ENCODE measurements at regions not wholly inside any gene's neighbourhood (a gene's known extent, or its start where the extent isn't known, plus 50 kb on each side); places are given as distances from the start of the nearest gene placed in this dataset.

DNA sequence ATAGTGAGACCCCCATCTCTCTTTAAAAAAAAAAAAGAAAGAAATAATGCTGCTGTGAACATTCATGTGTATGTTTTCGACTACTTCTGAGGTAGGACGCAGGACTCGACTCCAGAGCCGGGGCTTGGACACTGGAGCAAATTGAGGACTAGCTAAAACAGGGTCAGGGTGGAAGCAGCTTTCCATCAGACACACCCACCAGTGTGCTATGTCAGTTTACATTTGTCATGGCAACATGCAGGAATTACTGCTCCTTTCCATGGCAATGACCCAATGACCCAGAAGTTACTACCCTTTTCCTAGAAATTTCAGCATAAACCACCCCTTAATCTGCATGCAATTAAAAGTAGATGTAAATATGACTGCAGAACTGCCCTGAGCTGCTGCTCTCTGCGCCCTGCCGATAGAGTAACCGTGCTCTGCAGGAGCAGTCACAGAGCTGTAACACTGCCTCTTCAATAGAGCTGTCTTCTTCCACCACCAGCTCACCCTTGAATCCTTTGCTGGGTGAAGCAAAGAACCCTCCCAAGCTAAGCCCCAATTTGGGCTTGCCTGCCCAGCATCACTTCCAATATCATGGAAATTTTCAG, 61.6 kb upstream of the ZNF599 start:
- intact Hi-C loops (cut with DNase I), result no loop called here
- DNase-seq (no peak), FAIRE-seq (no peak)

DNA sequence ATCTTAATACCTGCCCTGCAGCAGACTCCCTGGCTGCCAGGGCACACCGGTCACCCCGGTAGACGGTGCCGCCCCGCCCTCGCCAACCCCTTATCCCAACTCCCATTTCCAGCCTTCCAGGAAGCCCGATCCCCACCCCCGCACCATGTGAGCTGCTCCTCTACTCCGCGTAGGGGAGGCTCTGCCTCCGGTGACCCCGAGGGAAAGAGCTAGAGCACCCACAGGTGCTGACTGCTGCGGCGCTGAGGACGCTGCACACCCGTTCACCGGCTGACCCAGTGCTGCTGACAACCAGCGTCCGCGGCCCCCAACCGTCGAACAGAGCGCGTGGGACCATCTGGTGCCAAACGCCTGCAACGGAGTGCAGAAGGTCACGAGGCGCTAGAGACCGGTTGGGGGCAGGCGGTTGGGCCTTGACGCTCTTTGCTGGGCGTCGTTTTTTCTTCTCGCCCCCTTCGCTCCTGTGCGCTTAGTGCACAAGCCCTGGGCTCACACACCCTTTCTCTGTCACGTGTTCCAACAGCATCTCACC, 59.6 kb upstream of the ZNF599 start:
- FAIRE-seq, result no peak
- Histone ChIP-seq H3K4me1 (ENCODE audit: control insufficient read depth in 2 of 3, insufficient read depth in 2 of 3, low read depth in 1 of 3, low read length in 3 of 3) (no peaks in the 10 kb centered on the region), H3K9me3 (ENCODE audit: control insufficient read depth in 2 of 3, insufficient read depth in 1 of 3, low read length in 3 of 3) (no peaks in the 10 kb centered on the region)

More for the DNA sequence above, 61.6 kb upstream of the ZNF599 start:
- Histone ChIP-seq H3K27me3 (ENCODE audit: control insufficient read depth, insufficient read depth, low read length) (no peaks in the 10 kb centered on the region), H3K9ac (ENCODE audit: low read length in 3 of 3) (no peak overlapping the region), H3K4me1 (ENCODE audit: control insufficient read depth in 2 of 3, insufficient read depth in 2 of 3, low read depth in 1 of 3, low read length in 3 of 3) (no peaks in the 10 kb centered on the region), H3K27ac (ENCODE audit: low read depth in 2 of 2, low read length in 2 of 2) (no peak overlapping the region), H3K36me3 (ENCODE audit: control insufficient read depth in 2 of 3, insufficient read depth in 3 of 3, low read length in 3 of 3) (no peaks in the 10 kb centered on the region), H3K4me3 (ENCODE audit: low read length in 3 of 3) (no peak overlapping the region), H3K9me3 (ENCODE audit: control insufficient read depth in 2 of 3, insufficient read depth in 1 of 3, low read length in 3 of 3) (no peaks in the 10 kb centered on the region)
- TF ChIP-seq, protein P1, sequence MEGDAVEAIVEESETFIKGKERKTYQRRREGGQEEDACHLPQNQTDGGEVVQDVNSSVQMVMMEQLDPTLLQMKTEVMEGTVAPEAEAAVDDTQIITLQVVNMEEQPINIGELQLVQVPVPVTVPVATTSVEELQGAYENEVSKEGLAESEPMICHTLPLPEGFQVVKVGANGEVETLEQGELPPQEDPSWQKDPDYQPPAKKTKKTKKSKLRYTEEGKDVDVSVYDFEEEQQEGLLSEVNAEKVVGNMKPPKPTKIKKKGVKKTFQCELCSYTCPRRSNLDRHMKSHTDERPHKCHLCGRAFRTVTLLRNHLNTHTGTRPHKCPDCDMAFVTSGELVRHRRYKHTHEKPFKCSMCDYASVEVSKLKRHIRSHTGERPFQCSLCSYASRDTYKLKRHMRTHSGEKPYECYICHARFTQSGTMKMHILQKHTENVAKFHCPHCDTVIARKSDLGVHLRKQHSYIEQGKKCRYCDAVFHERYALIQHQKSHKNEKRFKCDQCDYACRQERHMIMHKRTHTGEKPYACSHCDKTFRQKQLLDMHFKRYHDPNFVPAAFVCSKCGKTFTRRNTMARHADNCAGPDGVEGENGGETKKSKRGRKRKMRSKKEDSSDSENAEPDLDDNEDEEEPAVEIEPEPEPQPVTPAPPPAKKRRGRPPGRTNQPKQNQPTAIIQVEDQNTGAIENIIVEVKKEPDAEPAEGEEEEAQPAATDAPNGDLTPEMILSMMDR (IDR thresholded peaks at IDR 0.05; ENCODE audit: borderline replicate concordance, extremely low read depth, insufficient read depth), result no peak

DNA sequence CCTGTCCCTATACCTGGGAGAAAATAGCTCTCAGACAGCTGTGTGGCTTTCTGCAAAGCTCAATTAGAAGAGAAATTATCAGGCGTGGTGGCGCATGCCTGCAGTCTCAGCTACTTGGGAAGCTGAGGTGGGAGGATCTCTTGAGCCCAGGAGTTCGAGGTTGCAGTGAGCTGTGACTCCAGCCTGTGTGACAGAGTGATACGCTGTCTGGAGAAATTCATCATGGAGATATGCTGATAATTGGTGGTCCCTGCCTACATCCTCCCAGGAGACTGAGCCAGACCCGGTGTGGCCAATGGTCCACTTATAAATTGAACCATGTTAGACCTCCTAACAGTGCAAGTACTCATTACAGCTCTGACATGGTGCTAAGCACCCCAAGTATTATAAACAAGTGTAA, 58.7 kb upstream of the ZNF599 start:
- Histone ChIP-seq H3K36me3 (ENCODE audit: control insufficient read depth in 2 of 3, insufficient read depth in 3 of 3, low read length in 3 of 3) (no peaks in the 10 kb centered on the region), H3K27ac (ENCODE audit: low read depth in 2 of 2, low read length in 2 of 2) (no peak overlapping the region), H3K9me3 (ENCODE audit: control insufficient read depth in 2 of 3, insufficient read depth in 1 of 3, low read length in 3 of 3) (no peaks in the 10 kb centered on the region), H3K4me3 (ENCODE audit: low read length in 3 of 3) (no peak overlapping the region), H3K9ac (ENCODE audit: low read length in 3 of 3) (no peak overlapping the region), H3K27me3 (ENCODE audit: control insufficient read depth, insufficient read depth, low read length) (no peaks in the 10 kb centered on the region), H3K4me1 (ENCODE audit: control insufficient read depth in 2 of 3, insufficient read depth in 2 of 3, low read depth in 1 of 3, low read length in 3 of 3) (no peaks in the 10 kb centered on the region)
- TF ChIP-seq, protein P1 (IDR thresholded peaks at IDR 0.05; ENCODE audit: borderline replicate concordance, extremely low read depth, insufficient read depth), result no peak
- no peak for FAIRE-seq
- DNase-seq, result no peak
- intact Hi-C loops (cut with DNase I), result no loop called here

More for the DNA sequence above, 59.6 kb upstream of the ZNF599 start:
- Histone ChIP-seq H3K27ac (ENCODE audit: low read depth in 2 of 2, low read length in 2 of 2) (no peak overlapping the region), H3K9ac (ENCODE audit: low read length in 3 of 3) (no peak overlapping the region), H3K27me3 (ENCODE audit: control insufficient read depth, insufficient read depth, low read length) (no peaks in the 10 kb centered on the region), H3K4me3 (ENCODE audit: low read length in 3 of 3) (no peak overlapping the region), H3K36me3 (ENCODE audit: control insufficient read depth in 2 of 3, insufficient read depth in 3 of 3, low read length in 3 of 3) (no peaks in the 10 kb centered on the region)
- TF ChIP-seq, protein P1 (IDR thresholded peaks at IDR 0.05; ENCODE audit: borderline replicate concordance, extremely low read depth, insufficient read depth), result no peak
- DNase-seq, result no peak
- intact Hi-C loops (cut with DNase I), result no loop called here

DNA sequence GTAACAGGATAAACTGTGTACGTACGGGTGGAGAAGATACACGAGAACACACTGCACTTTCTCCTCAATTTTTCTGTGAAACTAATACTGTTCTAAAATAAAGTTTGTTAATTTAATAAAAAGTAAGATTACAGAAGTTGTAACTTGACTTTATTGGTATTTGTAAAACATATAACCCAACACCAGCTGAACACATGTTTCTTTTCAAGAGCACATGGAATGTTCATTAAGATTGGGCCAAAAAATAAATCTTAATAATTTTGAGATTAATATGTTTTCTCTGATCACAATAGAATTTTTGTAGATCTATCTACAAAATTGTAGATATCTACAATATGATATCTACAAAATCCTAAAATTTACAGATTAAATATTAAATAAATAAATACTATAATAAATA, 55.1 kb upstream of the ZNF599 start:
- no peak for DNase-seq
- no peak for FAIRE-seq

More for the DNA sequence above, 55.1 kb upstream of the ZNF599 start:
- Histone ChIP-seq H3K36me3 (ENCODE audit: control insufficient read depth in 2 of 3, insufficient read depth in 3 of 3, low read length in 3 of 3) (no peaks in the 10 kb centered on the region), H3K9me3 (ENCODE audit: control insufficient read depth in 2 of 3, insufficient read depth in 1 of 3, low read length in 3 of 3) (no peaks in the 10 kb centered on the region), H3K4me3 (ENCODE audit: low read length in 3 of 3) (no peak overlapping the region), H3K4me1 (ENCODE audit: control insufficient read depth in 2 of 3, insufficient read depth in 2 of 3, low read depth in 1 of 3, low read length in 3 of 3) (no peaks in the 10 kb centered on the region), H3K9ac (ENCODE audit: low read length in 3 of 3) (no peak overlapping the region), H3K27me3 (ENCODE audit: control insufficient read depth, insufficient read depth, low read length) (no peaks in the 10 kb centered on the region), H3K27ac (ENCODE audit: low read depth in 2 of 2, low read length in 2 of 2) (no peak overlapping the region)
- TF ChIP-seq, protein P1 (IDR thresholded peaks at IDR 0.05; ENCODE audit: borderline replicate concordance, extremely low read depth, insufficient read depth), result no peak
- intact Hi-C loops (cut with DNase I), result no loop called here

Data from kidney (tissue), 13 donors.